H1 (cell line): ENCODE measurements at regions not wholly inside any gene's neighbourhood (a gene's known extent, or its start where the extent isn't known, plus 50 kb on each side); places are given as distances from the start of the nearest gene placed in this dataset.

Experiments
- CTCF ChIA-PET: fragments of 300-600 bp; sonication (Branson Sonifier 250); formaldehyde crosslinking; loops from one replicate; lab custom pipeline; 2021; ENCODE audit not compliant: partially characterized antibody; lab: Charles Lee
- POLR2A ChIA-PET: fragments of 300-600 bp; sonication (Branson Sonifier 250); formaldehyde crosslinking; loops from one replicate; lab custom pipeline; 2021; ENCODE audit warnings: inconsistent platforms; ENCODE audit not compliant: partially characterized antibody; lab: Charles Lee
- DNase-seq, 2 experiments: peaks; one replicate each; pipeline versions ENCODE4 v3.0.0 to v3.0.0-alpha.2; 2010 to 2022; ENCODE audit warnings: low spot score in 2 of 2, low read depth in 1 of 2, mixed read lengths in 1 of 2
- FAIRE-seq: peaks from 2 replicates; lab custom pipeline; 2011; peaks lifted over from hg19 to GRCh38; lab: Jason Lieb, UNC
- H2AFZ ChIP-seq: 2 replicates; pipeline ENCODE4 v1.8.1; 2012; ENCODE audit warnings: low read length, inconsistent platforms
- H2AK5ac ChIP-seq: 2 replicates; pipeline ENCODE4 v1.6.1; 2013; ENCODE audit warnings: low read depth, low read length
- H2BK120ac ChIP-seq: replicated peaks from 2 replicates; pipeline ENCODE3; 2013; ENCODE audit warnings: low read depth, low read length, inconsistent platforms
- H2BK12ac ChIP-seq: 2 replicates; pipeline ENCODE4 v1.6.1; 2013; ENCODE audit warnings: low read depth, low read length
- H2BK15ac ChIP-seq: 2 replicates; pipeline ENCODE4 v1.6.1; 2013; ENCODE audit warnings: low read length
- H2BK20ac ChIP-seq: 2 replicates; pipeline ENCODE4 v1.6.1; 2013; ENCODE audit warnings: low read length
- H2BK5ac ChIP-seq: 2 replicates; pipeline ENCODE4 v1.6.1; 2013; ENCODE audit warnings: low read depth, low read length
- H3K14ac ChIP-seq: 2 replicates; pipeline ENCODE4 v1.6.1; 2013; ENCODE audit warnings: inconsistent platforms; ENCODE audit not compliant: insufficient read length
- H3K18ac ChIP-seq: 2 replicates; pipeline ENCODE4 v1.6.1; 2013; ENCODE audit warnings: low read length; ENCODE audit errors: extremely low read depth
- H3K23ac ChIP-seq: 2 replicates; pipeline ENCODE4 v1.6.1; 2013; ENCODE audit warnings: inconsistent platforms; ENCODE audit not compliant: insufficient read length
- H3K23me2 ChIP-seq: 2 replicates; pipeline ENCODE4 v1.6.1; 2013; ENCODE audit warnings: low read depth, low read length
- H3K27ac ChIP-seq: 2 replicates; pipeline ENCODE4 v1.6.1; 2011; ENCODE audit warnings: low read depth, low read length, inconsistent platforms
- H3K27me3 ChIP-seq, 4 experiments: replicated peaks in 1 of 4; 1 replicate in 1 of 4; 2 replicates in 3 of 4; pipeline versions ENCODE4 v1.6.1 to v1.8.1; 2011 to 2013; ENCODE audit warnings: low read length in 3 of 4, mild to moderate bottlenecking in 3 of 4, inconsistent platforms in 2 of 4, mixed read lengths in 2 of 4, moderate library complexity in 1 of 4; ENCODE audit not compliant: control insufficient read depth in 3 of 4, insufficient read depth in 3 of 4; ENCODE audit errors: extremely low read depth in 1 of 4
- H3K36me3 ChIP-seq, 4 experiments: 2 replicates each; pipeline versions ENCODE4 v1.6.1 to v1.8.1; 2011 to 2013; ENCODE audit warnings: mild to moderate bottlenecking in 4 of 4, low read length in 3 of 4, moderate library complexity in 2 of 4, control low read depth in 1 of 4, inconsistent platforms in 1 of 4; ENCODE audit not compliant: insufficient read depth in 4 of 4, control insufficient read depth in 2 of 4
- H3K4ac ChIP-seq: replicated peaks from 2 replicates; pipeline ENCODE3; 2013; ENCODE audit warnings: low read length, low read depth, mixed read lengths, inconsistent platforms; ENCODE audit not compliant: insufficient read length
- H3K4me1 ChIP-seq, 4 experiments: replicated peaks in 1 of 4; 1 replicate in 1 of 4; 2 replicates in 3 of 4; pipeline versions ENCODE4 v1.6.1 to v1.8.1; 2011 to 2013; ENCODE audit warnings: low read length in 3 of 4, inconsistent platforms in 2 of 4, mixed read lengths in 1 of 4; ENCODE audit not compliant: insufficient read depth in 4 of 4, control insufficient read depth in 3 of 4
- H3K4me2 ChIP-seq, 2 experiments: 2 replicates each; pipeline versions ENCODE4 v1.6.1 to v1.8.1; 2011 to 2013; ENCODE audit warnings: low read depth in 2 of 2, low read length in 2 of 2, control low read depth in 1 of 2, inconsistent platforms in 1 of 2, mild to moderate bottlenecking in 1 of 2; ENCODE audit not compliant: insufficient read depth in 1 of 2
- H3K4me3 ChIP-seq, 4 experiments: fragments of 200-600, 300-600 bp in 1 of 4; sonication (generic), shearing (Covaris generic), sonication (Bioruptor Twin) in 1 of 4; 2 replicates each; pipeline versions ENCODE4 v1.5.1 to v1.8.1; 2011 to 2016; ENCODE audit warnings: low read length in 4 of 4, low read depth in 3 of 4, control low read depth in 2 of 4, inconsistent platforms in 2 of 4, mild to moderate bottlenecking in 2 of 4, mixed read lengths in 1 of 4, moderate library complexity in 1 of 4; ENCODE audit not compliant: insufficient read depth in 2 of 4; ENCODE audit errors: extremely low read depth in 1 of 4
- H3K56ac ChIP-seq: replicated peaks from 2 replicates; pipeline ENCODE3; 2013; ENCODE audit warnings: low read depth, mild to moderate bottlenecking, mixed read lengths, low read length, inconsistent platforms; ENCODE audit not compliant: insufficient read length
- H3K79me1 ChIP-seq: 2 replicates; pipeline ENCODE4 v1.6.1; 2013; ENCODE audit warnings: low read depth, low read length, control low read depth
- H3K79me2 ChIP-seq, 2 experiments: 2 replicates each; pipeline versions ENCODE4 v1.6.1 to v1.8.1; 2012 to 2013; ENCODE audit warnings: low read length in 2 of 2, mild to moderate bottlenecking in 2 of 2, inconsistent platforms in 1 of 2; ENCODE audit not compliant: insufficient read depth in 2 of 2, control insufficient read depth in 1 of 2
- H3K9ac ChIP-seq, 4 experiments: replicated peaks in 1 of 4; 1 replicate in 1 of 4; 2 replicates in 3 of 4; pipeline versions ENCODE4 v1.6.1 to v1.8.1; 2011 to 2013; ENCODE audit warnings: low read depth in 3 of 4, low read length in 3 of 4, control low read depth in 2 of 4, mild to moderate bottlenecking in 2 of 4, moderate library complexity in 2 of 4, inconsistent platforms in 1 of 4; ENCODE audit errors: extremely low read depth in 1 of 4
- H3K9me3 ChIP-seq, 2 experiments: 2 replicates each; pipeline versions ENCODE4 v1.6.1 to v1.8.1; 2012 to 2013; ENCODE audit warnings: mild to moderate bottlenecking in 2 of 2, moderate library complexity in 2 of 2, control low read depth in 1 of 2, inconsistent platforms in 1 of 2, low read depth in 1 of 2, low read length in 1 of 2, mixed read lengths in 1 of 2; ENCODE audit not compliant: insufficient read depth in 2 of 2
- H4K20me1 ChIP-seq, 2 experiments: replicated peaks in 1 of 2; 2 replicates each; pipeline versions ENCODE3 to v1.8.1; 2011 to 2013; ENCODE audit warnings: inconsistent platforms in 2 of 2, low read length in 2 of 2, mild to moderate bottlenecking in 1 of 2; ENCODE audit not compliant: insufficient read depth in 2 of 2, control insufficient read depth in 1 of 2
- H4K5ac ChIP-seq: 2 replicates; pipeline ENCODE4 v1.6.1; 2013; ENCODE audit warnings: low read length, low read depth, mixed read lengths, inconsistent platforms; ENCODE audit not compliant: insufficient read length
- H4K8ac ChIP-seq: 2 replicates; pipeline ENCODE4 v1.8.0; 2013; ENCODE audit warnings: mild to moderate bottlenecking, moderate library complexity, low read length, inconsistent platforms; ENCODE audit not compliant: insufficient read depth; ENCODE audit errors: extremely low read depth
- H4K91ac ChIP-seq: replicated peaks from 2 replicates; pipeline ENCODE3; 2013; ENCODE audit warnings: low read length, mixed read lengths, inconsistent platforms; ENCODE audit not compliant: insufficient read length
- ATF2 ChIP-seq: IDR thresholded peaks from 2 replicates; pipeline ENCODE4 v1.6.1; 2012; ENCODE audit warnings: low read length, inconsistent platforms
- CHD1 ChIP-seq: IDR thresholded peaks from 2 replicates; pipeline ENCODE4 v1.6.1; 2012; ENCODE audit warnings: low read depth, low read length, improper control_type of control experiment
- NRF1 ChIP-seq: IDR thresholded peaks from 2 replicates; pipeline ENCODE4 v1.6.1; 2011; ENCODE audit warnings: mild to moderate bottlenecking, low read depth, low read length, improper control_type of control experiment
- PHF8 ChIP-seq: fragments of 200-600 bp; sonication (generic); conservative IDR thresholded peaks from 2 replicates; pipeline ENCODE4 v1.7.1; 2012; ENCODE audit warnings: low read depth, mild to moderate bottlenecking, inconsistent platforms, low read length, moderate library complexity
- SIX5 ChIP-seq: IDR thresholded peaks from 2 replicates; pipeline ENCODE4 v1.6.1; 2011; ENCODE audit warnings: mild to moderate bottlenecking, low read depth, low read length
- TAF1 ChIP-seq: IDR thresholded peaks from 2 replicates; pipeline ENCODE4 v1.6.1; 2011; ENCODE audit warnings: mild to moderate bottlenecking, low read depth, low read length
- TBP ChIP-seq: IDR thresholded peaks from 2 replicates; pipeline ENCODE4 v1.6.1; 2011; ENCODE audit warnings: low read depth, low read length, improper control_type of control experiment
- TEAD4 ChIP-seq: IDR thresholded peaks from 2 replicates; pipeline ENCODE4 v1.6.1; 2012; ENCODE audit warnings: low read depth, low read length, inconsistent platforms, mixed read lengths
- WGBS, 2 experiments: shearing (Covaris generic) in 1 of 2; methylation state at CpG; one replicate each; pipeline versions ENCODE4 v1.1.6 to v1.1.7; 2013 to 2015; ENCODE audit warnings: low lambda C conversion rate in 2 of 2, mixed read lengths in 2 of 2, inconsistent platforms in 1 of 2, low coverage in 1 of 2, missing lambda C conversion rate in 1 of 2; ENCODE audit not compliant: insufficient replicate concordance in 2 of 2, insufficient coverage in 1 of 2, insufficient read length in 1 of 2; ENCODE audit errors: extremely low coverage in 1 of 2, missing lambda C conversion rate in 1 of 2; 5-methylcytosine and 5-hydroxymethylcytosine counted together

GRCh38 chr1:3978196-3978989, 78.3 kb upstream of the C1orf174 start:
- FAIRE-seq = no peak
- Histone ChIP-seq H3K18ac (no peak overlapping the region), H2BK20ac (no peak overlapping the region), H3K9me3 (no peaks in the 10 kb centered on the region), H3K14ac (no peak overlapping the region), H3K9ac (no peak overlapping the region; a peak in 1 of 7 replicates), H3K27me3 (no peaks in the 10 kb centered on the region), H3K56ac (no peak overlapping the region), H4K91ac (no peak overlapping the region), H3K23me2 (no peaks in the 10 kb centered on the region), H2BK12ac (no peak overlapping the region), H2BK5ac (no peak overlapping the region), H3K27ac (no peak overlapping the region), H4K20me1 (peaks cover 0 to 3% of the 10 kb centered on the region in 2 experiments), H2AK5ac (no peak overlapping the region), H3K79me2 (no peaks in the 10 kb centered on the region), H2BK15ac (no peak overlapping the region)
- WGBS, 2 experiments = 90% methylated on average over 23 of the region's 23 CpGs; no CpG with 5 or more reads in 1 of the 2 experiments
- TF ChIP-seq ATF2 (no peak), CHD1 (no peak), TBP (no peak), SIX5 (no peak), PHF8 (no peak), NRF1 (no peak), TEAD4 (no peak), TAF1 (no peak)
- TF ChIP-seq, all 59 proteins: peak for 0
- no peak overlapping the region for H4K8ac ChIP-seq
- H3K36me3 ChIP-seq = no peaks in the 10 kb centered on the region
- no peak overlapping the region for H3K4me2 ChIP-seq
- H3K4me1 ChIP-seq = no peaks in the 10 kb centered on the region; a peak in 1 of 7 replicates
- H3K4me3 ChIP-seq = no peak overlapping the region
- CTCF ChIA-PET = no interaction called here
- H4K5ac ChIP-seq = no peak overlapping the region
- no peak overlapping the region for H2AFZ ChIP-seq
- H3K79me1 ChIP-seq = no peaks in the 10 kb centered on the region
- POLR2A ChIA-PET = no interaction called here
- no peak overlapping the region for H3K23ac ChIP-seq
- DNase-seq = no peak
- H3K4ac ChIP-seq = no peak overlapping the region
- H2BK120ac ChIP-seq = no peak overlapping the region
